ENCODE measurements at regions not wholly inside any gene's neighbourhood (a gene's known extent, or its start where the extent isn't known, plus 50 kb on each side); places are given as distances from the start of the nearest gene placed in this dataset.

- no peak for DNase-seq (ENCODE audit: extremely low read depth, low read depth)
- no peak for TF ChIP-seq CTCF (IDR thresholded peaks at IDR 0.05; ENCODE audit: low read depth, low read length)
These were observed 1387.7 kb upstream of the ACO1 start for GRCh38 chr9:30996761-30997160.

DNA sequence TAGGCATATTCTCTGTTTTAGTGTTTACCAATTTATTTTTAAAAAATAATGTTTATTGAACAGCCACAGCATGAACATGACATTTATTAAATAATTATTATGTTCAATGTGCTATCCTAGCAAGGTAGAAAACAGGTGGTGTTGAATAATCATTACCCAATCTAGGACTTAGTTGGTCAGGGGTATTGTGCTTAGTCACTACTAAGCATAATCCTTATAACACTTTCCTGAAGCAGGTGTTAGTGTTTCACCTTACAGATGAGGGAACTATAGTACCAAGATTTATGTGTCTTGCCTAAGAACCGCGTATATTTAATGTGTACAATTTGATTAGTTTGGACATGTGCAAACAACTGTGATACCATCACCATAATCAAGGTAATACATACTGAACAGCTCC is 1387.2 kb upstream of the ACO1 start:
- TF ChIP-seq CTCF (IDR thresholded peaks at IDR 0.05; ENCODE audit: low read depth, low read length), result no peak
- no peak for DNase-seq (ENCODE audit: extremely low read depth, low read depth)

GRCh38 chr9:31005086-31005665 is 1379.3 kb upstream of the ACO1 start:
- TF ChIP-seq CTCF (IDR thresholded peaks at IDR 0.05; ENCODE audit: low read depth, low read length), result no peak
- no peak for DNase-seq (ENCODE audit: extremely low read depth, low read depth)

- no peak for TF ChIP-seq CTCF (IDR thresholded peaks at IDR 0.05; ENCODE audit: low read depth, low read length)
- DNase-seq (ENCODE audit: extremely low read depth, low read depth), result no peak
These were observed 1371.1 kb upstream of the ACO1 start for GRCh38 chr9:31013371-31013770.

GRCh38 chr9:31023847-31024246 is 1360.6 kb upstream of the ACO1 start:
- DNase-seq (ENCODE audit: extremely low read depth, low read depth), result no peak

DNA sequence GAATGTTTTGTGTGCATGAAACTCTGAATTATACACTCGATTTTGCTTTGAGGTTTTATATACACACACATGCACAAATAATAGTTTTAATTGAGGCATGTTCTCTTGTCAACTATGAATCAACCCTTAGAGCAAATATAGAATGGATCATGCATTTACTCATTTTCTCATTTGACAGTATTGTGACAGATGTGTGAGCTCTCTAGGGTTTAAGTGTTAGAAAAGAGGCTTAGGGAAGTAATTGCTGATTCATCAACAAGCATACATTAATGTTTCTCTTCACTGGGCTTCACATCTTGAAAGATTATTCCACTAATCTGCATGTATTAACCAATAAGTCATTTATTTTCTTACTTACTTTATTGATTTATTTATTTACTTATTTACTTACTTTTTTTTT is 1356.8 kb upstream of the ACO1 start:
- no peak for TF ChIP-seq CTCF (IDR thresholded peaks at IDR 0.05; ENCODE audit: low read depth, low read length)
- no peak for DNase-seq (ENCODE audit: extremely low read depth, low read depth)

More at GRCh38 chr9:31023847-31024246, 1360.6 kb upstream of the ACO1 start:
- no peak for TF ChIP-seq CTCF (IDR thresholded peaks at IDR 0.05; ENCODE audit: low read depth, low read length)

DNA sequence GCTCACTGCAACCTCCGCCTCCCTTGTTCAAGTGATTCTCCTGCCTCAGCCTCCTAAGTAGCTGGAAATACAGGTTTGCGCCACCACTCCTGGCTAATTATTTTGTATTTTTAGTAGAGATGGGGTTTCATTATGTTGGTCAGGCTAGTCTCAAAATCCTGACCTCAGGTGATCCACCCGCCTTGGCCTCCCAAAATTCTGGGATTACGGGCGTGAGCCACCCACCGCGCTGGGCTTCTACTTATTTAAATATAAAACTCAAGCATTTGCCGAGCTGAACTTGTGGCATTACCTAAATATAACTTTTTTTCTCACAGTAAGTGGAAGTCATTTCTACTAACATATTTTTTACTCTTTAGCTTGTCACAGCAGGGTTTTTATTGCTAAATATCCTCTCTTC is 1356.3 kb upstream of the ACO1 start:
- DNase-seq (ENCODE audit: extremely low read depth, low read depth), result no peak
- TF ChIP-seq CTCF (IDR thresholded peaks at IDR 0.05; ENCODE audit: low read depth, low read length), result no peak

All from AG09319 (cell line).